ENCODE measurements at regions not wholly inside any gene's neighbourhood (a gene's known extent, or its start where the extent isn't known, plus 50 kb on each side); places are given as distances from the start of the nearest gene placed in this dataset.
A peak's percentile ranks its signal among the peaks of the same experiment; 100 is the strongest.

GRCh38 chr22:47474464-47474863 is 712.0 kb downstream of the TBC1D22A start:
- Histone ChIP-seq H3K4me3 (peak overlapping the region in 1 of 8 donors; percentile 38), H3K36me3 (no peaks in the 10 kb centered on the region), H3K27ac (peak overlapping the region in 1 of 8 donors; percentile 10), H3K27me3 (replicated peaks in 1 of 7) (peaks cover 0 to 4% (median 0%) of the 10 kb centered on the region in 7 donors), H3K9me3 (no peaks in the 10 kb centered on the region), H3K4me1 (peaks cover 0 to 13% (median 8%) of the 10 kb centered on the region in 6 donors)
- intact Hi-C loops (cut with DNase I; ENCODE audit: low total_unique reads), result no loop called here
- DNase-seq, result no peak
- no peak for TF ChIP-seq POLR2AphosphoS5 (IDR thresholded peaks at IDR 0.05)
- TF ChIP-seq POLR2A (IDR thresholded peaks at IDR 0.05), result no peak
- TF ChIP-seq, protein P1, sequence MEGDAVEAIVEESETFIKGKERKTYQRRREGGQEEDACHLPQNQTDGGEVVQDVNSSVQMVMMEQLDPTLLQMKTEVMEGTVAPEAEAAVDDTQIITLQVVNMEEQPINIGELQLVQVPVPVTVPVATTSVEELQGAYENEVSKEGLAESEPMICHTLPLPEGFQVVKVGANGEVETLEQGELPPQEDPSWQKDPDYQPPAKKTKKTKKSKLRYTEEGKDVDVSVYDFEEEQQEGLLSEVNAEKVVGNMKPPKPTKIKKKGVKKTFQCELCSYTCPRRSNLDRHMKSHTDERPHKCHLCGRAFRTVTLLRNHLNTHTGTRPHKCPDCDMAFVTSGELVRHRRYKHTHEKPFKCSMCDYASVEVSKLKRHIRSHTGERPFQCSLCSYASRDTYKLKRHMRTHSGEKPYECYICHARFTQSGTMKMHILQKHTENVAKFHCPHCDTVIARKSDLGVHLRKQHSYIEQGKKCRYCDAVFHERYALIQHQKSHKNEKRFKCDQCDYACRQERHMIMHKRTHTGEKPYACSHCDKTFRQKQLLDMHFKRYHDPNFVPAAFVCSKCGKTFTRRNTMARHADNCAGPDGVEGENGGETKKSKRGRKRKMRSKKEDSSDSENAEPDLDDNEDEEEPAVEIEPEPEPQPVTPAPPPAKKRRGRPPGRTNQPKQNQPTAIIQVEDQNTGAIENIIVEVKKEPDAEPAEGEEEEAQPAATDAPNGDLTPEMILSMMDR (IDR thresholded peaks at IDR 0.05 in 8 of 11, conservative IDR thresholded peaks at IDR 0.05 in 3 of 11), result no peak
- WGBS, 5 donors, result 14 to 20% (median 15%) methylated on average over 6 of the region's 6 CpGs

- Histone ChIP-seq H3K9me3 (peaks cover 0 to 4% (median 1%) of the 10 kb centered on the region in 8 donors), H3K27ac (no peak overlapping the region), H3K27me3 (replicated peaks in 1 of 7) (peaks cover 0 to 4% (median 0%) of the 10 kb centered on the region in 7 donors), H3K4me3 (no peak overlapping the region), H3K36me3 (no peaks in the 10 kb centered on the region), H3K4me1 (peaks cover 0 to 13% (median 8%) of the 10 kb centered on the region in 6 donors)
- intact Hi-C loops (cut with DNase I; ENCODE audit: low total_unique reads), result no loop called here
- TF ChIP-seq, protein P1 (IDR thresholded peaks at IDR 0.05 in 8 of 11, conservative IDR thresholded peaks at IDR 0.05 in 3 of 11), result no peak
- TF ChIP-seq POLR2A (IDR thresholded peaks at IDR 0.05) (no peak), POLR2AphosphoS5 (IDR thresholded peaks at IDR 0.05) (no peak)
- DNase-seq, result no peak
- WGBS, 5 donors, result 83 to 92% (median 84%) methylated on average over 9 of the region's 9 CpGs
Measured at GRCh38 chr22:47472636-47473035, 710.2 kb downstream of the TBC1D22A start.

GRCh38 chr22:47471406-47471805 is 709.0 kb downstream of the TBC1D22A start:
- TF ChIP-seq POLR2A (IDR thresholded peaks at IDR 0.05) (no peak), POLR2AphosphoS5 (IDR thresholded peaks at IDR 0.05) (no peak)
- TF ChIP-seq, protein P1 (IDR thresholded peaks at IDR 0.05 in 8 of 11, conservative IDR thresholded peaks at IDR 0.05 in 3 of 11), result no peak
- intact Hi-C loops (cut with DNase I; ENCODE audit: low total_unique reads), result no loop called here
- peaks cover 0 to 13% (median 8%) of the 10 kb centered on the region in 6 donors for H3K4me1 ChIP-seq
- DNase-seq, result no peak
- H3K4me3 ChIP-seq, result no peak overlapping the region
- peaks cover 4 to 17% (median 13%) of the 10 kb centered on the region in 8 donors for H3K9me3 ChIP-seq
- no peak overlapping the region for H3K27ac ChIP-seq
- peaks cover 0 to 4% (median 0%) of the 10 kb centered on the region in 7 donors for H3K27me3 ChIP-seq (replicated peaks in 1 of 7)
- WGBS, 5 donors, result 69 to 77% (median 71%) methylated on average over 3 of the region's 3 CpGs
- no peaks in the 10 kb centered on the region for H3K36me3 ChIP-seq

GRCh38 chr22:47465809-47466208 is 703.4 kb downstream of the TBC1D22A start:
- Histone ChIP-seq H3K4me3 (no peak overlapping the region), H3K4me1 (no peaks in the 10 kb centered on the region), H3K36me3 (no peaks in the 10 kb centered on the region), H3K27me3 (replicated peaks in 1 of 7) (peaks cover 0 to 11% (median 0%) of the 10 kb centered on the region in 7 donors), H3K9me3 (peaks cover 4 to 32% (median 19%) of the 10 kb centered on the region in 8 donors), H3K27ac (no peak overlapping the region)
- TF ChIP-seq POLR2AphosphoS5 (IDR thresholded peaks at IDR 0.05), result no peak
- TF ChIP-seq, protein P1 (IDR thresholded peaks at IDR 0.05 in 8 of 11, conservative IDR thresholded peaks at IDR 0.05 in 3 of 11), result no peak
- TF ChIP-seq POLR2A (IDR thresholded peaks at IDR 0.05), result no peak
- no peak for DNase-seq
- whole genome bisulfite sequencing, 5 donors, result 62 to 74% (median 70%) methylated on average over 2 of the region's 2 CpGs
- intact Hi-C loops (cut with DNase I; ENCODE audit: low total_unique reads), result no loop called here

Measured in spleen (tissue), 11 donors.